ENCODE measurements at regions not wholly inside any gene's neighbourhood (a gene's known extent, or its start where the extent isn't known, plus 50 kb on each side); places are given as distances from the start of the nearest gene placed in this dataset.

DNA sequence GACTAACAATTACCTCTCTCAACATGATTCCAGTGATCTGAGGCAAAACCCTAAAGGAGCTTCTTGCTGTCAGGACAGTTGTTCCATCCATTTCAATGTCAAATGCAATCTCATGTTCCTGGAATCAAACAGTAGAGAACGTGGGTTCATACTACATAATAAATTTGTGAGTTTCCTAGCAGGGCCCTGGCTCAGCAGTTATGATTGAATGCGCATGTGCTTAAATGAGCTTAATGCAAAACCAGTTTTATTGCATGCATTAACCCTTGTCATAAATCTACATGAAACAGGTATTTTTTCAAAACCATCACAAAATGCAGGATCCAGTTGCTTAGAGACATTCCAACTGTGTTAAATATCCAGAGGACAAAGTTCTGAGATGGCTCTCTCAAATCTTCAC lies 225.4 kb upstream of the TMEM72 start:
- TF ChIP-seq, protein P1, sequence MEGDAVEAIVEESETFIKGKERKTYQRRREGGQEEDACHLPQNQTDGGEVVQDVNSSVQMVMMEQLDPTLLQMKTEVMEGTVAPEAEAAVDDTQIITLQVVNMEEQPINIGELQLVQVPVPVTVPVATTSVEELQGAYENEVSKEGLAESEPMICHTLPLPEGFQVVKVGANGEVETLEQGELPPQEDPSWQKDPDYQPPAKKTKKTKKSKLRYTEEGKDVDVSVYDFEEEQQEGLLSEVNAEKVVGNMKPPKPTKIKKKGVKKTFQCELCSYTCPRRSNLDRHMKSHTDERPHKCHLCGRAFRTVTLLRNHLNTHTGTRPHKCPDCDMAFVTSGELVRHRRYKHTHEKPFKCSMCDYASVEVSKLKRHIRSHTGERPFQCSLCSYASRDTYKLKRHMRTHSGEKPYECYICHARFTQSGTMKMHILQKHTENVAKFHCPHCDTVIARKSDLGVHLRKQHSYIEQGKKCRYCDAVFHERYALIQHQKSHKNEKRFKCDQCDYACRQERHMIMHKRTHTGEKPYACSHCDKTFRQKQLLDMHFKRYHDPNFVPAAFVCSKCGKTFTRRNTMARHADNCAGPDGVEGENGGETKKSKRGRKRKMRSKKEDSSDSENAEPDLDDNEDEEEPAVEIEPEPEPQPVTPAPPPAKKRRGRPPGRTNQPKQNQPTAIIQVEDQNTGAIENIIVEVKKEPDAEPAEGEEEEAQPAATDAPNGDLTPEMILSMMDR (IDR thresholded peaks at IDR 0.05): no peak
- TF ChIP-seq POLR2A (IDR thresholded peaks at IDR 0.05): no peak
